Trophoblast cell (in vitro differentiated cells and primary cell): ENCODE measurements at regions not wholly inside any gene's neighbourhood (a gene's known extent, or its start where the extent isn't known, plus 50 kb on each side); places are given as distances from the start of the nearest gene placed in this dataset.

Experiments
- DNase-seq, 2 donors: peaks; one replicate each; pipeline ENCODE4 v3.0.0-alpha.2; 2016
- H2AFZ ChIP-seq: 2 replicates; pipeline ENCODE4 v1.6.1; 2013; ENCODE audit warnings: low read length, moderate library complexity, mild to moderate bottlenecking; ENCODE audit not compliant: insufficient read depth, poor library complexity
- H2AK5ac ChIP-seq: 2 replicates; pipeline ENCODE4 v1.6.1; 2013; ENCODE audit warnings: mild to moderate bottlenecking, low read length
- H2BK120ac ChIP-seq: 2 replicates; pipeline ENCODE4 v1.6.1; 2013; ENCODE audit warnings: low read length, mild to moderate bottlenecking, moderate library complexity; ENCODE audit not compliant: insufficient read depth, poor library complexity
- H2BK12ac ChIP-seq: 2 replicates; pipeline ENCODE4 v1.6.1; 2013; ENCODE audit warnings: mild to moderate bottlenecking, low read length, moderate library complexity
- H2BK5ac ChIP-seq: 2 replicates; pipeline ENCODE4 v1.6.1; 2013; ENCODE audit warnings: low read length, low read depth, moderate library complexity, mild to moderate bottlenecking; ENCODE audit not compliant: poor library complexity
- H3K14ac ChIP-seq: 2 replicates; pipeline ENCODE4 v1.6.1; 2013; ENCODE audit warnings: mild to moderate bottlenecking, low read length
- H3K18ac ChIP-seq: 2 replicates; pipeline ENCODE4 v1.6.1; 2013; ENCODE audit warnings: mild to moderate bottlenecking, low read length
- H3K23ac ChIP-seq: 2 replicates; pipeline ENCODE4 v1.6.1; 2013; ENCODE audit warnings: low read length
- H3K27ac ChIP-seq: 2 replicates; pipeline ENCODE4 v1.5.1; 2013; ENCODE audit warnings: low read depth, mild to moderate bottlenecking, inconsistent platforms, low read length, moderate library complexity
- H3K27me3 ChIP-seq: 2 replicates; pipeline ENCODE4 v1.6.1; 2013; ENCODE audit warnings: inconsistent platforms, mild to moderate bottlenecking, low read length, moderate library complexity; ENCODE audit not compliant: insufficient read depth
- H3K36me3 ChIP-seq, 2 experiments: 1 replicate in 1 of 2; 2 replicates in 1 of 2; pipeline ENCODE4 v1.6.1; 2013; ENCODE audit warnings: low read length in 2 of 2, mild to moderate bottlenecking in 2 of 2, moderate library complexity in 1 of 2; ENCODE audit not compliant: insufficient read depth in 2 of 2, control insufficient read depth in 1 of 2
- H3K4ac ChIP-seq: 2 replicates; pipeline ENCODE4 v1.6.1; 2013; ENCODE audit warnings: low read depth, mild to moderate bottlenecking, low read length, moderate library complexity
- H3K4me1 ChIP-seq, 2 experiments: 1 replicate in 1 of 2; 2 replicates in 1 of 2; pipeline ENCODE4 v1.6.1; 2013; ENCODE audit warnings: low read length in 2 of 2, mild to moderate bottlenecking in 2 of 2, moderate library complexity in 1 of 2; ENCODE audit not compliant: insufficient read depth in 2 of 2, control insufficient read depth in 1 of 2
- H3K4me2 ChIP-seq: 2 replicates; pipeline ENCODE4 v1.6.1; 2013; ENCODE audit warnings: inconsistent platforms, mild to moderate bottlenecking, low read length, moderate library complexity
- H3K4me3 ChIP-seq: 2 replicates; pipeline ENCODE4 v1.5.1; 2013; ENCODE audit warnings: mild to moderate bottlenecking, low read depth, low read length, inconsistent platforms
- H3K79me1 ChIP-seq: one replicate; pipeline ENCODE4 v1.6.1; 2013; ENCODE audit warnings: low read length
- H3K79me2 ChIP-seq: 2 replicates; pipeline ENCODE4 v1.6.1; 2013; ENCODE audit warnings: low read length, mild to moderate bottlenecking; ENCODE audit not compliant: control insufficient read depth, insufficient read depth, poor library complexity
- H3K9ac ChIP-seq: 2 replicates; pipeline ENCODE4 v1.6.1; 2013; ENCODE audit warnings: mild to moderate bottlenecking, low read length
- H3K9me3 ChIP-seq: 2 replicates; pipeline ENCODE4 v1.6.1; 2013; ENCODE audit warnings: low read depth, mild to moderate bottlenecking, control low read depth, inconsistent platforms, low read length; ENCODE audit not compliant: insufficient read depth
- H4K12ac ChIP-seq: 2 replicates; pipeline ENCODE4 v1.6.1; 2013; ENCODE audit warnings: low read depth, mild to moderate bottlenecking, low read length, moderate library complexity
- H4K8ac ChIP-seq: 2 replicates; pipeline ENCODE4 v1.6.1; 2013; ENCODE audit warnings: low read depth, mild to moderate bottlenecking, low read length, moderate library complexity
- H4K91ac ChIP-seq: one replicate; pipeline ENCODE4 v1.6.1; 2013; ENCODE audit warnings: low read depth, mild to moderate bottlenecking, low read length, moderate library complexity
- WGBS: extraction: QIAGEN DNeasy Blood & Tissue Kit; methylation state at CpG from one replicate; pipeline ENCODE4 v1.1.7; 2013; ENCODE audit warnings: missing lambda C conversion rate; ENCODE audit not compliant: insufficient read length, insufficient coverage; ENCODE audit errors: extremely low coverage; 5-methylcytosine and 5-hydroxymethylcytosine counted together

- Histone ChIP-seq H3K4ac (no peak overlapping the region), H3K4me1 (no peaks in the 10 kb centered on the region), H3K79me1 (no peaks in the 10 kb centered on the region), H3K9ac (no peak overlapping the region), H4K8ac (no peak overlapping the region), H4K91ac (no peak overlapping the region), H2BK12ac (no peak overlapping the region), H3K9me3 (no peaks in the 10 kb centered on the region), H2AFZ (no peak overlapping the region), H3K79me2 (no peaks in the 10 kb centered on the region), H3K18ac (no peak overlapping the region), H4K12ac (no peak overlapping the region), H2BK5ac (no peak overlapping the region), H3K23ac (no peak overlapping the region), H3K4me3 (no peak overlapping the region), H3K36me3 (no peaks in the 10 kb centered on the region), H3K4me2 (no peak overlapping the region), H3K27ac (no peak overlapping the region), H2BK120ac (no peak overlapping the region), H3K14ac (no peak overlapping the region), H3K27me3 (no peaks in the 10 kb centered on the region), H2AK5ac (no peak overlapping the region)
- DNase-seq: no peak
- no CpG with 5 or more reads among the region's 2 CpGs for WGBS
Measured at GRCh38 chr17:33838281-33838680, 416.8 kb upstream of the CCL2 start.

DNA sequence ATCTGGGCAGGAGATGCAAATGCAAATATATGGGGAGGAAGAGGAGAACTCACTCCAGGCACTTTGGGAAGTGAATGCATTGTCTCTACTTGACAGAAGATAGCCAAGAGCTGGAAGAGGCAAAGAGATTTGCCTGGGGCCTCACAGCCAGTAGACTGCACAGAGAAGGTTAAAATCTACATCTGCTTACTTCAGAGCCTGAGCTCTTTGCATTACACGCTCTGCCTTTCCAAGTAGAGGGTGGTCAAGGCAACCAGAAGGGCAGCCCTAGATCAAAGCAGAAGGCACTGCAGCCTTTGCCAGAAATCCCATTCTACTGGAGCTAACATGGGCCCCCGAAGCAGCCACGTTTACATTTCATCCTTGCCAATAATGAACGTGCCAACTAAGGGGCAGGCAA, 407.2 kb upstream of the CCL2 start:
- Histone ChIP-seq H4K91ac (no peak overlapping the region), H3K27me3 (peaks cover 2% of the 10 kb centered on the region), H3K14ac (no peak overlapping the region), H3K4ac (no peak overlapping the region), H3K4me2 (no peak overlapping the region), H3K4me3 (no peak overlapping the region), H2BK5ac (no peak overlapping the region), H3K79me1 (no peaks in the 10 kb centered on the region), H3K18ac (no peak overlapping the region), H3K79me2 (no peaks in the 10 kb centered on the region), H3K9ac (no peak overlapping the region), H3K27ac (no peak overlapping the region), H3K36me3 (no peaks in the 10 kb centered on the region), H2BK12ac (no peak overlapping the region), H3K9me3 (no peaks in the 10 kb centered on the region), H4K12ac (no peak overlapping the region), H3K4me1 (no peaks in the 10 kb centered on the region), H4K8ac (no peak overlapping the region), H2AK5ac (no peak overlapping the region), H2AFZ (no peak overlapping the region), H2BK120ac (no peak overlapping the region), H3K23ac (no peak overlapping the region)
- DNase-seq: no peak
- WGBS: no CpG with 5 or more reads among the region's 4 CpGs

- Histone ChIP-seq H3K23ac (no peak overlapping the region), H3K27me3 (peaks cover 2% of the 10 kb centered on the region), H2BK120ac (no peak overlapping the region), H3K4me1 (no peaks in the 10 kb centered on the region), H3K79me2 (no peaks in the 10 kb centered on the region), H2BK12ac (no peak overlapping the region), H3K9me3 (no peaks in the 10 kb centered on the region), H2AFZ (no peak overlapping the region), H4K12ac (no peak overlapping the region), H3K36me3 (no peaks in the 10 kb centered on the region), H2BK5ac (no peak overlapping the region), H2AK5ac (no peak overlapping the region), H3K4ac (no peak overlapping the region), H3K27ac (no peak overlapping the region), H4K8ac (no peak overlapping the region), H3K79me1 (no peaks in the 10 kb centered on the region), H3K9ac (no peak overlapping the region), H3K14ac (no peak overlapping the region), H3K18ac (no peak overlapping the region), H3K4me3 (no peak overlapping the region), H4K91ac (no peak overlapping the region), H3K4me2 (no peak overlapping the region)
- WGBS: no CpG with 5 or more reads among the region's 3 CpGs
- DNase-seq: no peak
Measured at GRCh38 chr17:33848433-33848832, 406.7 kb upstream of the CCL2 start.

DNA sequence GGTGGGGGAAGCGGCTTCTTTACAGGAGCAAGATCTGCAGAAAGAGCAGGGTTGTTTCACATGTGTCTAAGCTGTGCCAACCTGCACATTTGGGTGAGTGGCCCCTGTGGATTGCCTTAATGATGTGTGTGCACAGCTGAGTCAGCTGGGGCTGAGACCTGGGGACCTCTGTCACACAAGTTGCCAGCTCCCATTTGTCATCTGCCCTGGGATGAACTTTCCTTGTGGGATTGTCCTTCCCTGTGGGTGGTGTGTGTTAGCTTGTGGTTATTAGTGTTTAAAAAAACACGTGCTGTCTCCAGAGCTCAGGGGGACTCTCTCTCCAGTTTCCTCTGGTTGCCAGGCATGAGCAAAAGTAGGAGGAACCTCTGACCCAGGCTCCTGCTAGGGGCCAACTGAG, 400.5 kb upstream of the CCL2 start:
- Histone ChIP-seq H3K36me3 (no peaks in the 10 kb centered on the region), H4K8ac (no peak overlapping the region), H3K4ac (no peak overlapping the region), H2BK12ac (no peak overlapping the region), H3K23ac (no peak overlapping the region), H2BK5ac (no peak overlapping the region), H3K4me2 (no peak overlapping the region), H3K4me3 (no peak overlapping the region), H3K79me2 (no peaks in the 10 kb centered on the region), H3K4me1 (no peaks in the 10 kb centered on the region), H3K79me1 (no peaks in the 10 kb centered on the region), H3K18ac (no peak overlapping the region), H4K91ac (no peak overlapping the region), H3K14ac (no peak overlapping the region), H2AK5ac (no peak overlapping the region), H3K27me3 (no peaks in the 10 kb centered on the region), H3K27ac (no peak overlapping the region), H3K9me3 (no peaks in the 10 kb centered on the region), H2AFZ (no peak overlapping the region), H3K9ac (no peak overlapping the region), H2BK120ac (no peak overlapping the region), H4K12ac (no peak overlapping the region)
- DNase-seq: no peak
- whole genome bisulfite sequencing: no CpG with 5 or more reads among the region's 2 CpGs
